HCT116 (cell line): ENCODE measurements at regions not wholly inside any gene's neighbourhood (a gene's known extent, or its start where the extent isn't known, plus 50 kb on each side); places are given as distances from the start of the nearest gene placed in this dataset.

ENCODE experiments used
- CTCF ChIP-seq, 3 experiments: fragments of 200-600 bp in 1 of 3; sonication (generic) in 1 of 3; IDR thresholded peaks in 2 of 3; conservative IDR thresholded peaks in 1 of 3; 2 replicates each; pipeline ENCODE4 v1.5.1; 2012 to 2017; ENCODE audit warnings: low read depth in 2 of 3, low read length in 2 of 3, antibody characterized with exemption in 1 of 3, borderline replicate concordance in 1 of 3, control low read depth in 1 of 3, mild to moderate bottlenecking in 1 of 3, mixed read lengths in 1 of 3, mixed run types in 1 of 3, moderate library complexity in 1 of 3; ENCODE audit not compliant: insufficient read depth in 1 of 3
- EZH2phosphoT487 ChIP-seq: fragments of 200-600 bp; IDR thresholded peaks from 2 replicates; pipeline ENCODE4 v1.6.1; 2018; ENCODE audit warnings: antibody characterized with exemption, borderline replicate concordance
- MAX ChIP-seq: IDR thresholded peaks from 2 replicates; pipeline ENCODE4 v1.6.1; 2012
- POLR2A ChIP-seq: IDR thresholded peaks from 2 replicates; pipeline ENCODE4 v1.7.0; 2011; ENCODE audit warnings: borderline replicate concordance; ENCODE audit not compliant: insufficient read depth, insufficient read length; ENCODE audit errors: extremely low read depth
- POLR2AphosphoS5 ChIP-seq: IDR thresholded peaks from 2 replicates; pipeline ENCODE4 v1.6.1; 2011; ENCODE audit warnings: mild to moderate bottlenecking, low read depth, low read length, moderate library complexity
- RAD21 ChIP-seq: IDR thresholded peaks from 2 replicates; pipeline ENCODE4 v1.6.1; 2012; ENCODE audit warnings: low read depth, mild to moderate bottlenecking
- REST ChIP-seq: IDR thresholded peaks from 2 replicates; pipeline ENCODE4 v1.6.1; 2012; ENCODE audit warnings: low read depth

- no peak for TF ChIP-seq POLR2AphosphoS5
- TF ChIP-seq POLR2A = no peak
- TF ChIP-seq RAD21 = no peak
- no peak for TF ChIP-seq REST
- no peak for TF ChIP-seq CTCF (IDR thresholded peaks at IDR 0.05 in 2 of 3, conservative IDR thresholded peaks at IDR 0.05 in 1 of 3; ENCODE audit: borderline replicate concordance in 1 of 3, insufficient read depth in 1 of 3, low read depth in 2 of 3, low read length in 2 of 3)
- TF ChIP-seq EZH2phosphoT487 = no peak
- TF ChIP-seq MAX = no peak
These were observed 471.5 kb downstream of the OCA2 start for GRCh38 chr15:27627623-27628022.
